Uterus (tissue), 2 donors: ENCODE measurements at regions not wholly inside any gene's neighbourhood (a gene's known extent, or its start where the extent isn't known, plus 50 kb on each side); places are given as distances from the start of the nearest gene placed in this dataset.

Experiments
- POLR2A ChIP-seq, 2 donors: fragments of 450-650 bp; IDR thresholded peaks; one replicate each; pipeline ENCODE4 v1.6.1; 2016; ENCODE audit warnings: antibody characterized with exemption in 2 of 2, mild to moderate bottlenecking in 1 of 2, moderate library complexity in 1 of 2
- TF ChIP-seq, protein P1 (sequence below), 4 experiments: fragments of 200-600 bp in 2 of 4; fragments of 450-650 bp in 2 of 4; sonication (generic) in 2 of 4; IDR thresholded peaks; one replicate each; pipeline ENCODE4 v1.5.1; 2016 to 2019; ENCODE audit warnings: antibody characterized with exemption in 4 of 4, mild to moderate bottlenecking in 2 of 4, moderate library complexity in 1 of 4

DNA sequence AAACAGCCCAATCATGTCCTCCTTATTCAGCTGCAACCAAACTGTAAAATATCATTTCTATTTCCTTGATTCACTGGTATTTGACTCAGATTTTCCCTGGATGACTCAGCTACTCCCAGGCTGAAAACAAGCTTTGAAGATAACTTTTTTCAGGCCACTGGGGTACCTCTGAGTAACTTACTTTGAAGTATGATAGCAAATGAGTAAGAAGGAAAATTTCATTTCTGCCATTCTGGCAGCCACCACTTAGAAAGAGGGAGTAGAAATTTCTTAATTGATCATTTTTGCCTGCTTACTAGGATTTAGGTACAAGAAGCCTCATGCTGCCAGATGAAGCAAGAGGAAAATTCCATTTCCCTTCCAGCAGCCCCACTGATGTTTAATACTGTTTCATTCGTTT is 247.4 kb downstream of the PRELID2 start:
- TF ChIP-seq, protein P1, sequence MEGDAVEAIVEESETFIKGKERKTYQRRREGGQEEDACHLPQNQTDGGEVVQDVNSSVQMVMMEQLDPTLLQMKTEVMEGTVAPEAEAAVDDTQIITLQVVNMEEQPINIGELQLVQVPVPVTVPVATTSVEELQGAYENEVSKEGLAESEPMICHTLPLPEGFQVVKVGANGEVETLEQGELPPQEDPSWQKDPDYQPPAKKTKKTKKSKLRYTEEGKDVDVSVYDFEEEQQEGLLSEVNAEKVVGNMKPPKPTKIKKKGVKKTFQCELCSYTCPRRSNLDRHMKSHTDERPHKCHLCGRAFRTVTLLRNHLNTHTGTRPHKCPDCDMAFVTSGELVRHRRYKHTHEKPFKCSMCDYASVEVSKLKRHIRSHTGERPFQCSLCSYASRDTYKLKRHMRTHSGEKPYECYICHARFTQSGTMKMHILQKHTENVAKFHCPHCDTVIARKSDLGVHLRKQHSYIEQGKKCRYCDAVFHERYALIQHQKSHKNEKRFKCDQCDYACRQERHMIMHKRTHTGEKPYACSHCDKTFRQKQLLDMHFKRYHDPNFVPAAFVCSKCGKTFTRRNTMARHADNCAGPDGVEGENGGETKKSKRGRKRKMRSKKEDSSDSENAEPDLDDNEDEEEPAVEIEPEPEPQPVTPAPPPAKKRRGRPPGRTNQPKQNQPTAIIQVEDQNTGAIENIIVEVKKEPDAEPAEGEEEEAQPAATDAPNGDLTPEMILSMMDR (IDR thresholded peaks at IDR 0.05): no peak
- no peak for TF ChIP-seq POLR2A (IDR thresholded peaks at IDR 0.05)
